ENCODE measurements at regions not wholly inside any gene's neighbourhood (a gene's known extent, or its start where the extent isn't known, plus 50 kb on each side); places are given as distances from the start of the nearest gene placed in this dataset.
"Not testable (repeated sequence)": the region's sequence is repeated elsewhere in the genome, so short reads cannot be mapped to it uniquely, and the experiment has no call there.

- no peak for DNase-seq
Measured at GRCh38 chr3:95705786-95706418, 1108.5 kb upstream of the EPHA6 start.

GRCh38 chr3:95707268-95707667, 1107.1 kb upstream of the EPHA6 start:
- DNase-seq, result no peak

DNA sequence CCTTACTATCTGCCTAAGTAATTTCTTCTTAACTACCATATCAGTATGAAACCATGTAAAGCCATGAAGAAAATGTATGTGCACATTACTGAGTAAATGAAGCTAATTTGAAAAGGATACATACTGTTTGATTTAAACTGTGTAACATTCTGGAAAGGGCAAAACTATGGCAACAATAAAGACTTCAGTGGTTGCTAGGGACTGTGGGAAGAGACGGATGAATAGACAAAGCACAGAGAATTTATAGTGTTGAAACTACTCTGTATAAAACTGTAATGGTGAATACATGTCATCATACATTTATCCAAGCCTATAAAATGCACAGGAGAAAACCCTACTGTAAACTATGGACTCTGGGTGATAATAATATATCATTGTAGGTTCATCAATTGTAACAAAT, 1103.7 kb upstream of the EPHA6 start:
- DNase-seq, result no peak

GRCh38 chr3:95711789-95712188, 1102.6 kb upstream of the EPHA6 start:
- no peak for DNase-seq

DNA sequence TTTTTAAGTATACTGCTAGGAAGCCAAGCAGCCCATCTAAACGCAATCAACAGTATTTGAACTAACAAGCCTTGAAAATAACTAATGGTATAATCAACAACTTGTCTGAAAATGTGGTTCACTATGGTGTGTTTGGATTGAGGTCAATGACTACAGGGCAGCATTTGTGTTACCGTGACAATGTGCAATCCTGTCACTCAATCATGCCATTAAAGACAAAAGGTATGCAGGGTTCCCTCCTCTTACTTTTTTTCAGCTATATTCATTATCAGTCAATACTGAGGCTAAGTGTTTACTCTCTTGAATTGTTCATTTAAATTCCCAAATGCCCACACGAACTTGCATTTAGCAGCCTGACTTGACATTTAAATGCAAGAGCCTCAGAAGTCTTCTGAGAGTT, 1099.3 kb upstream of the EPHA6 start:
- no peak for DNase-seq

- DNase-seq, result no peak
Measured at GRCh38 chr3:95717048-95717447, 1097.3 kb upstream of the EPHA6 start.

DNA sequence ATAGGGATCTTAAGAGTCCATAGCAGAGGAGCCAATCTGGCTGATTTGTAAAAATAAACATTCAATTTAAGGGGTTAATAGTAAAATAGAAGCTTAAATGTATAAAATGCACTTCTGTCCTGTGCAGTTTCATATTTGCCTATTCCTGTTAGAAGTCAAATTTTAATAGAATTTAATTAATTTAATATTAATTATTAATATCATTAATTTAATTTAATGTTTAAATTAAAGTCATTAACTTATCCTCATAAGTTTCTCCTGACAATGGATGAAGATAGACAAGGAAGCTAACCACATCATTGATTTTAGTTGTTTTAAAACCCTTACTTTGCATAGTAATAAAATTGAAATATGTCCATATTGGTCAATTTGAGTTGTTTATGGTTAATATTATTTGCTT, 1096.2 kb upstream of the EPHA6 start:
- no peak for DNase-seq

DNA sequence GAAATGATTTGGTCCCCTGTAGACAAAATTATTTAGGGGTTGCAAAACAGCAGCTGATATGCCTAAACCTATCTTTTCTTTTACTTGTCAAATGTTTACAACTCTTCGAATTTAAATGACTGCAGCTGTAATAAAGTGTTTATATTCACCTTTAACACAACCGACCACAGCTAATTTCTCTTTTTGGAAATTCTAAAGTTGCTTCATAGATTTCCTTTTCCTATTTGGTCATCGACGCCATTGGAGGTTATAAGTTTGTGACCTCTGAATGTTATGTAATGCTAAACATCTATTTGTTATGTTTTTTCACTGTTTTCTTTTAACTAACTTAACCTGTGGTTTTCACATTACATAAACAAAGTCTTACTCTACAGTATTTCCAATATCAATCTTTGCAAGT, 1094.9 kb upstream of the EPHA6 start:
- no peak for DNase-seq

GRCh38 chr3:95721938-95722337, 1092.5 kb upstream of the EPHA6 start:
- no peak for DNase-seq

GRCh38 chr3:95725770-95726169, 1088.6 kb upstream of the EPHA6 start:
- no peak for DNase-seq

DNA sequence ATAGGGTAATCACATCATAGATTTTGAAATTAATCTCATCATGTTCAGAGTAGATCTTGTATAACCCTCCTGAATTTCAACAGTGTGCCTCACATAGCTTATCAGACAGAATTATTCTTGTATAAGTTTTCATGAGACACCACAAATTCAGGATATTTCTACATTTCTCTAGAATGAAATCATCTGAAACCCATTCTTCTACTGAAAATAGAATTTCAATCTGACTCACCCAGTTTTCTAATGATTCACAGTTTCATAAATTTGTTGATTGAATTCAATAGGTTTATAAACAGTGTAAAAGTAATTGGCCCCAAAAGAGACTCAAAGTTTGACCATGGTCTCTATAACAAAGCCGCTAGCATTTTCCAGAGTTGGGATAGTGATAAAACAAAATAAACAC, 1082.6 kb upstream of the EPHA6 start:
- peak; percentile 3 for DNase-seq

DNA sequence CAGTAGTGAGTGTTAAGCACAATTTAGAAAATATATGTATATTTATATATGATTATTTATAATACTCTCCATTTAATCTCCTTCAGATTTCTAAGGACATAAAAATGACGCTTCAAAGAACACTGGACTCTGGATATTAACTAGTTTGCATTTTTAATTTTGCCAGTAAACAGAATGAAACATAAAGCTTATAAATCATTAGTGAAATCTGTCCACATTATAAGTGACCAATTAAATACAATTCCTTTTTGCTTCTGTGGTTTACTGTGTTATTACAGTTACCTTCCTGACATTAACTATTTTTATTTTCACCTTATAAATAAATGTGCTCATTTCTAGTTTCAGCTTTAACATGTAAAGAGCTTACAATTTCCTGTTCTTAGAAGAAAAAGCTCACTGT, 1081.1 kb upstream of the EPHA6 start:
- no peak for DNase-seq

GRCh38 chr3:95738045-95738444, 1076.3 kb upstream of the EPHA6 start:
- DNase-seq, result no peak

DNA sequence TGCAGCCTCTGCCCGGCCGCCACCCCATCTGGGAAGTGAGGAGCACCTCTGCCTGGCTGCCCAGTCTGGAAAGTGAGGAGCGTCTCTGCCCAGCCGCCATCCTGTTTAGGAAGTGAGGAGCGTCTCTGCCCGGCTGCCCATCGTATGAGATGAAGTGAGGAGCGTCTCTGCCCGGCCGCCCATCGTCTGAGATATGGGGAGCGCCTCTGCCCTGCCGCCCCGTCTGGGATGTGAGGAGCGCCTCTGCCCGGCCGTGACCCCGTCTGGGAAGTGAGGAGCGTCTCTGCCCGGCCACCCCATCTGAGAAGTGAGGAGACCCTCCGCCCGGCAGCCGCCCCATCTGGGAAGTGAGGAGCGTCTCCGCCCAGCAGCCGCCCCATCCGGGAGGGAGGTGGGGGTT, 1069.5 kb upstream of the EPHA6 start:
- DNase-seq, result not testable (repeated sequence)

GRCh38 chr3:95750097-95750496, 1064.3 kb upstream of the EPHA6 start:
- DNase-seq, result no peak

DNA sequence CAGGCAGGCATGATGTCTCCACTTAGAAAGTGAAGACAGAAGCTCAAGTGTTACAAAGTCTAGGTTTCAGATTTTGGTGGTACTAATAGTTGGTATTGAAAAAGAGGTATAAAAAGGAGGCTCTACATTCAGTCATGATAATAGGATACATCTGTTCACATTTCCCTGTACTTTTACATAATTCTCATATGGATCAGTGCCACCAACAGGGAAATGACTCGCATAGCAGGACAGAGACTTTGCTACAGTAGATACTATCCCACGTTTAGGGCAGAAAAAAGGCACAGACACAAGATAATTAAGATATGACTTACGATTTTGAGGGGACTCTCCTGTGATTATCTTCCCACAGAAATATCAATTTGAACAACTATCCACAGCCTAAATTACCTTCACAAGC, 1062.9 kb upstream of the EPHA6 start:
- DNase-seq, result peak; percentile 19

DNA sequence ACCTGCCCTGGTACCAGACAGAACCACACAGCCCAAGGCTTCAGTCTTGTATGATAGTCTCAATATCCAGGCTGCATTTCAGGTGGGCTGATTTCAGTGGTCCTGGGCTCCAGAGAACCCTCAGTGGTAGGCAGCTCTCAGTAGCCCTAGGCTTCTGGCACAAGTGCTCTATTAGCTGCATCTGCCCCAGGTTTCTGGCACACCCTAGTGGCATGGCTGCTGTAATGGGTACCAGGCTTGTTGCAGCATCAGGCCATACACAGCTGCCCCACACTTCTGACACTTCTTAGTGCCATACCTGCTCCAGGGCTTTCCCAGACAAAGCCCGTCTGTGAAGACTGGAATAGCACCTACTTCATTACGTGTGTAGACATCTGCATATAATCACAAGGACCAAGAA, 1062.2 kb upstream of the EPHA6 start:
- no peak for DNase-seq

DNA sequence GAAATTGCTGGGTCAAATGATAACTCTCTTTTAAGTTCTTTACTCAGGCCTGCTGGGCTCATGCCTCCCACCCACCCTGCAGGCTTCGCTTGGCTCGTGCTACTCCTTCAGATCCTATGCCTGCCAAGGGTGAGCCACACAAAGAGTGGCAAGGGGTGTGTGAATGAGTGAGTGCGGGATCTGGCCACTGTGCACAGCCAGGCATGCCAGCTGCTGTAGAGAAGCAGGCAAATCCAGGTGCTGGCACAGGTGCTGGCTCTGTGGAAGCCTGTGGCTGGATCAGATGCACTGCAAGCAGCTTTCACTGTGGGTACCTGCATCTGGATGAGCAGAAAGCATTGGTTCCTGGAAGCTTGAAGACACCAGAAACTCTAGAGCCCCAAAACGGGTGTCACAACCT, 1055.7 kb upstream of the EPHA6 start:
- DNase-seq, result no peak

DNA sequence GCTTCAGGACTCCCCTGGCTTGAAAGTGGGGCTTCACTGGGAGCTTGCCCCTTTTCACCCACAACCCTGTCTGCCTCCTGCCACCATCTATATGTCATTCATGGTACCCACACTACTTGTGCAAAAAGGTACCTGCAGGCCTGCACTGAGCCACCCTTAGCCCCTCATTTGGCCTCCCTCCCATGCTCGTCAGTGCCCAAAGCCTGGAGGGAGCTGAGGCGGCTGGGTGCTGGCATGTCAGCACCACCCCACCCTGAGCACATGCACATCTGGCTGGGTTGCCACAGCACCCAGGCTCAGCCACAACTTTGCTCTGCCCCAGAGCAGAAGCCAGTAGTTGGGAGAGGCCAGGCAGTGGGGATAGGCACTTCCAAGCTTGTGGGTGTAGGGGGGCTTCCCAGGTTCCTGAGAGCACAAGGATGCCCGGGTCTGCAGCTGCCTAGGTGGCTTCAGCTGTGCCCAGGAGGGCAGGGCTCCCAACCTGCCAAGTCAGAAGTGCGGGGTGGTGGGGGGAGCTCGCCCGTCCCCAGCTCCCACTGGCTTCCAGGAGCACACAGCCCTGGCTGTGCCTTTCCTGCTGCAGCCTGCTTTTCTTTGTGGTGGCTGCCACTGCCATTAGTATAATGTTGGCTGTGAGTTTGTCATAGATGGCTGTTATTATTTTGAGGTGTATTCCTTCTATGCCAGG, 1054.6 kb upstream of the EPHA6 start:
- no peak for DNase-seq

GRCh38 chr3:95775486-95776094, 1038.8 kb upstream of the EPHA6 start:
- no peak for DNase-seq

DNA sequence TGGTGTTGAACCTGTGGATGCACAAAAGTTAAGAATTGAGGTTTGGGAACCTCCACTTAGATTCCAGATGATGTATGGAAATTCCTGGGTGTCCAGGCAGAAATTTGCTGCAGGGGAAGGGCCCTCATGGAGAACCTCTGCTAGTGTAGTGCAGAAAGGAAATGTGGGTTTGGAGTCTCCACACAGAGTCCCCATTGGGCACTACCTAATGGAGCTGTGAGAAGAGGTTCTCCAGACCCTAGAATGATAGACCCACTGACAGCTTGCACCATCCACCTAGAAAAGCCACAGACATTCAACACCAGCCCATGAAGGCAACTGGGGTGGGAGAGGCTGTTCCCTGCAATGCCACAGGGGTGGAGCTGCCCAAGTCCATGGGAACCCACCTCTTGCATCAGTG, 1032.8 kb upstream of the EPHA6 start:
- DNase-seq, result no peak

DNA sequence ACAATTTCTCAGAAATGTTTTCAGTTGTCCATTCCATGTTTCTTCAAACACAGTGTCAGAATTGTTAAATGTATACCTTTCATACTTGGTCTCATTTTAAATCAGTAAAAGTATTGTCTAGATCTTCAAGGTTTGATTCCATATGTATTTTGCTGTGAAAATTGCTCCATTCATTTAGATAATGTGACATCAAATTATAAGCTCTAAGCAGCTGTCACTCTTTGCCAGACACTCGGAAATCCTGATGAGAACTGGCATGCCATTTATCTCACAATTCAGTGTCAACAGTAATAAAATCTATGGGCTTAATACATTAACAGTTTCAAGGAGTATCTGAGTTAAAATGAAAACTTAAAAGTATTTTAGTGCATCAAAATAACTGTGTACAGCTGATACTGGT, 1025.3 kb upstream of the EPHA6 start:
- DNase-seq, result no peak

DNA sequence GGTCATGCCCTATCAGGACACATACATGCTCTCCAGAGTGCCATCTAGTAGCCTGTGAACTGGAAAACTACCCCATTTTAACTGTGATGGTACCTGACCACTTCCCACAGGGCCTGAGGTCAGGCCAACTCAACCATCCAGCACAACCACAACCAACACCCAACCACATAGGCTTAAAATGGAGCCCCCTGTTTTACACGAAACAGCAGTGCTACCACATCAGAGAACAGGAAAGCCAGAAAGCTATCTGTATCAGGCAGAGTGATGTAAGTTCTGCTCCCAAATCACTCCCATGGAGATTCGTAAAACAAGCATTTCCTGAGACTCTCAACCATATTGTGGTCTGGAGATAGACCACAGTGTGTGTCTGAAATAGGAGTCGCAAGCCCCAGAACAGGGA, 1017.3 kb upstream of the EPHA6 start:
- no peak for DNase-seq

- DNase-seq, result no peak
Measured at GRCh38 chr3:95798628-95799027, 1015.8 kb upstream of the EPHA6 start.
